Thymus (tissue), 11 donors: ENCODE measurements at regions not wholly inside any gene's neighbourhood (a gene's known extent, or its start where the extent isn't known, plus 50 kb on each side); places are given as distances from the start of the nearest gene placed in this dataset.

Experiments
- DNase-seq, 9 donors: peaks; one replicate each; pipeline ENCODE4 v3.0.0-alpha.2; 2013; ENCODE audit warnings: low spot score in 9 of 9, low read depth in 6 of 9, missing footprints in 1 of 9
- H3K27ac ChIP-seq, 2 donors: one replicate each; pipeline ENCODE4 v1.5.1; 2013; ENCODE audit warnings: control low read depth in 1 of 2, low read depth in 1 of 2, low read length in 1 of 2, mild to moderate bottlenecking in 1 of 2, moderate library complexity in 1 of 2
- H3K27me3 ChIP-seq, 2 donors: one replicate each; pipeline ENCODE4 v1.5.1; 2013; ENCODE audit warnings: low read length in 1 of 2; ENCODE audit not compliant: control insufficient read depth in 2 of 2, insufficient read depth in 1 of 2
- H3K36me3 ChIP-seq, 2 donors: one replicate each; pipeline ENCODE4 v1.5.1; 2013; ENCODE audit warnings: low read length in 1 of 2, mild to moderate bottlenecking in 1 of 2, moderate library complexity in 1 of 2; ENCODE audit not compliant: control insufficient read depth in 2 of 2, insufficient read depth in 2 of 2
- H3K4me1 ChIP-seq, 2 donors: one replicate each; pipeline ENCODE4 v1.5.1; 2013; ENCODE audit warnings: low read length in 2 of 2; ENCODE audit not compliant: control insufficient read depth in 2 of 2, insufficient read depth in 2 of 2
- H3K4me3 ChIP-seq, 2 donors: one replicate each; pipeline ENCODE4 v1.5.1; 2013; ENCODE audit warnings: low read length in 2 of 2, control low read depth in 1 of 2, mild to moderate bottlenecking in 1 of 2
- H3K9me3 ChIP-seq, 2 donors: one replicate each; pipeline ENCODE4 v1.5.1; 2013; ENCODE audit warnings: low read length in 1 of 2, mild to moderate bottlenecking in 1 of 2; ENCODE audit not compliant: control insufficient read depth in 2 of 2, insufficient read depth in 1 of 2
- WGBS: extraction: QIAGEN DNeasy Blood & Tissue Kit; methylation state at CpG from one replicate; pipeline ENCODE4 v1.1.7; 2013; 5-methylcytosine and 5-hydroxymethylcytosine counted together
- donor health status: healthy.

GRCh38 chr2:147568109-147568508 lies 276.7 kb upstream of the ACVR2A start:
- 96% methylated on average over 3 of the region's 3 CpGs for WGBS
- Histone ChIP-seq H3K4me1 (no peaks in the 10 kb centered on the region), H3K9me3 (peaks cover 0 to 3% of the 10 kb centered on the region in 2 donors), H3K4me3 (no peak overlapping the region), H3K36me3 (no peaks in the 10 kb centered on the region), H3K27me3 (no peaks in the 10 kb centered on the region), H3K27ac (no peak overlapping the region)
- no peak for DNase-seq

- Histone ChIP-seq H3K9me3 (peaks cover 0 to 3% of the 10 kb centered on the region in 2 donors), H3K27me3 (no peaks in the 10 kb centered on the region), H3K27ac (no peak overlapping the region), H3K4me3 (no peak overlapping the region), H3K4me1 (no peaks in the 10 kb centered on the region), H3K36me3 (no peaks in the 10 kb centered on the region)
- WGBS = 95% methylated on average over 2 of the region's 2 CpGs
- no peak for DNase-seq
Measured at GRCh38 chr2:147567136-147567535, 277.7 kb upstream of the ACVR2A start.

- Histone ChIP-seq H3K27ac (no peak overlapping the region), H3K36me3 (no peaks in the 10 kb centered on the region), H3K4me3 (no peak overlapping the region), H3K9me3 (no peaks in the 10 kb centered on the region), H3K4me1 (no peaks in the 10 kb centered on the region), H3K27me3 (no peaks in the 10 kb centered on the region)
- WGBS = 90% methylated on average over 5 of the region's 5 CpGs
- no peak for DNase-seq
Measured at GRCh38 chr2:147560810-147561535, 283.9 kb upstream of the ACVR2A start.

- Histone ChIP-seq H3K27ac (no peak overlapping the region), H3K4me1 (no peaks in the 10 kb centered on the region), H3K36me3 (no peaks in the 10 kb centered on the region), H3K27me3 (no peaks in the 10 kb centered on the region), H3K4me3 (no peak overlapping the region), H3K9me3 (no peaks in the 10 kb centered on the region)
- 91% methylated on average over 4 of the region's 4 CpGs for WGBS
- no peak for DNase-seq
Measured at GRCh38 chr2:147559070-147559725, 285.6 kb upstream of the ACVR2A start.

GRCh38 chr2:147558620-147559019 lies 286.2 kb upstream of the ACVR2A start:
- H3K36me3 ChIP-seq = no peaks in the 10 kb centered on the region
- H3K4me3 ChIP-seq = no peak overlapping the region
- H3K4me1 ChIP-seq = no peaks in the 10 kb centered on the region
- no peak for DNase-seq
- H3K27ac ChIP-seq = no peak overlapping the region
- no peaks in the 10 kb centered on the region for H3K27me3 ChIP-seq
- 84% methylated on average over 3 of the region's 3 CpGs for WGBS
- no peaks in the 10 kb centered on the region for H3K9me3 ChIP-seq

GRCh38 chr2:147554521-147555107 lies 290.2 kb upstream of the ACVR2A start:
- Histone ChIP-seq H3K27ac (no peak overlapping the region), H3K36me3 (no peaks in the 10 kb centered on the region), H3K4me1 (no peaks in the 10 kb centered on the region), H3K4me3 (no peak overlapping the region), H3K27me3 (no peaks in the 10 kb centered on the region), H3K9me3 (no peaks in the 10 kb centered on the region)
- 95% methylated on average over 5 of the region's 5 CpGs for WGBS
- no peak for DNase-seq

- no peak overlapping the region for H3K27ac ChIP-seq
- no peak for DNase-seq
- H3K9me3 ChIP-seq = no peaks in the 10 kb centered on the region
- H3K36me3 ChIP-seq = no peaks in the 10 kb centered on the region
- no peaks in the 10 kb centered on the region for H3K27me3 ChIP-seq
- H3K4me1 ChIP-seq = no peaks in the 10 kb centered on the region
- H3K4me3 ChIP-seq = no peak overlapping the region
- WGBS = 95% methylated on average over 6 of the region's 6 CpGs
Measured at GRCh38 chr2:147553775-147554271, 291.0 kb upstream of the ACVR2A start.

GRCh38 chr2:147550995-147551731 lies 293.7 kb upstream of the ACVR2A start:
- 95% methylated on average over 5 of the region's 5 CpGs for WGBS
- no peak for DNase-seq
- H3K4me3 ChIP-seq = no peak overlapping the region
- no peaks in the 10 kb centered on the region for H3K36me3 ChIP-seq
- H3K27me3 ChIP-seq = no peaks in the 10 kb centered on the region
- no peak overlapping the region for H3K27ac ChIP-seq
- no peaks in the 10 kb centered on the region for H3K4me1 ChIP-seq
- H3K9me3 ChIP-seq = no peaks in the 10 kb centered on the region

- Histone ChIP-seq H3K4me1 (no peaks in the 10 kb centered on the region), H3K4me3 (no peak overlapping the region), H3K27ac (no peak overlapping the region), H3K36me3 (no peaks in the 10 kb centered on the region), H3K9me3 (no peaks in the 10 kb centered on the region), H3K27me3 (no peaks in the 10 kb centered on the region)
- no peak for DNase-seq
Measured at GRCh38 chr2:147549054-147549453, 295.8 kb upstream of the ACVR2A start.
